GM12873 (cell line): ENCODE measurements at regions not wholly inside any gene's neighbourhood (a gene's known extent, or its start where the extent isn't known, plus 50 kb on each side); places are given as distances from the start of the nearest gene placed in this dataset.

Experiments
- TF ChIP-seq, protein P1 (sequence below): IDR thresholded peaks from 2 replicates; pipeline ENCODE4 v1.5.1; 2012; ENCODE audit warnings: low read depth, mild to moderate bottlenecking, moderate library complexity, low read length, control low read depth; ENCODE audit not compliant: insufficient read depth; ENCODE audit errors: missing control alignments

DNA sequence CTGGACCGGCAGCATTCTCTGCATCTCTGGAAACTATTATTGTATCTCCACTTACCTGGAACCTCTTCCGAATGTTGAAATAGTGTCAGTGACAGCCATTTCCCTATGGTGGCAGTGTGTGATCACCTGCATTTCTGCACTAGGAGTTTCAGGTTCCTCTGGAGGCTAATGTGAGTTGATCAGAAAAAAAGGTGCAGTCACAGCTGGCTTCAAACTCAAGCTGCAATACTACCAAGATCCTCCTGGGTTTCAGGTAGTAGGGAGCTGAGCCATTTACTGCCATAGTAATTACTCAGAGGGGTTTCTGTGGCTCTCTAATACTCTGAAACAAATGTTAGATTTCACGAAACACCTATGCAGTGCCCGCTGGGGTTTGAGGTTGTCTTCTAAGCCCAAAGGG, 183.5 kb upstream of the OSR1 start:
- TF ChIP-seq, protein P1, sequence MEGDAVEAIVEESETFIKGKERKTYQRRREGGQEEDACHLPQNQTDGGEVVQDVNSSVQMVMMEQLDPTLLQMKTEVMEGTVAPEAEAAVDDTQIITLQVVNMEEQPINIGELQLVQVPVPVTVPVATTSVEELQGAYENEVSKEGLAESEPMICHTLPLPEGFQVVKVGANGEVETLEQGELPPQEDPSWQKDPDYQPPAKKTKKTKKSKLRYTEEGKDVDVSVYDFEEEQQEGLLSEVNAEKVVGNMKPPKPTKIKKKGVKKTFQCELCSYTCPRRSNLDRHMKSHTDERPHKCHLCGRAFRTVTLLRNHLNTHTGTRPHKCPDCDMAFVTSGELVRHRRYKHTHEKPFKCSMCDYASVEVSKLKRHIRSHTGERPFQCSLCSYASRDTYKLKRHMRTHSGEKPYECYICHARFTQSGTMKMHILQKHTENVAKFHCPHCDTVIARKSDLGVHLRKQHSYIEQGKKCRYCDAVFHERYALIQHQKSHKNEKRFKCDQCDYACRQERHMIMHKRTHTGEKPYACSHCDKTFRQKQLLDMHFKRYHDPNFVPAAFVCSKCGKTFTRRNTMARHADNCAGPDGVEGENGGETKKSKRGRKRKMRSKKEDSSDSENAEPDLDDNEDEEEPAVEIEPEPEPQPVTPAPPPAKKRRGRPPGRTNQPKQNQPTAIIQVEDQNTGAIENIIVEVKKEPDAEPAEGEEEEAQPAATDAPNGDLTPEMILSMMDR: no peak

DNA sequence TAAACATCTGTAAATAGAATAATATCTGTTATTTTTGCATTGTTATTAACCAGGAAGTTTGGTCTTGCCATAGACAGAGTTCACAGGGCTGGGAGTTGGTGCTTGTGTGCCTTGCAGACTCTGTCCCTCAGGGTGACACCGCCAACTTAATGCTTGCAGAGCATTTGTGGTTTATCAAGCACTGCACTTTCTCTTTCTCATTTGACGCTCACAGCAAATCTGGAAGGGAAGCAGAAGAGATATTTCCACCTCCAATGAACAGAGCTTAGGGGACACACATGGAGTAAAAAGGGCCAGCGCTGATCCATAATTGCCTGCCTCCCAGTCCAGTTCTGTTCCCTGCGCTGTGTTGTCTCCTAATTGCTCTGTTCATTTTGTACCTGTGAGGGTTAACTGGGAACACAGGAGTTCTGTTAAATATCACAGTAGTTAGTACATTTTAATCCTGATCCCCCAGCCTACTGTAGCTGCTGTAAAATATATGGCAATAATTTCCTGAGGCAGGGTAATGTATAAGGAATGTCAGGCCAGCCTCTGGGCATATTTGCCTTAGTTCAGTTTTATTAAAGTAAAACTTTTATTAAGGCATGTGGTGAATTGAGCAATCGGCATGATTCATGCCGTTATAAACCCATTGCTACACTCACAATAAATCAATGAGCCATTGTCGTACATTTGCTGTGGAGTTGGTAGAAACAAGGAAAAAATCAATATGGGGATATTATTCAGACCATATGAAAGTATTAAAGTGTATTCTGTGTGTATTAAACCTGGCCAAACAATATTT, 182.5 kb upstream of the OSR1 start:
- TF ChIP-seq, protein P1: no peak

DNA sequence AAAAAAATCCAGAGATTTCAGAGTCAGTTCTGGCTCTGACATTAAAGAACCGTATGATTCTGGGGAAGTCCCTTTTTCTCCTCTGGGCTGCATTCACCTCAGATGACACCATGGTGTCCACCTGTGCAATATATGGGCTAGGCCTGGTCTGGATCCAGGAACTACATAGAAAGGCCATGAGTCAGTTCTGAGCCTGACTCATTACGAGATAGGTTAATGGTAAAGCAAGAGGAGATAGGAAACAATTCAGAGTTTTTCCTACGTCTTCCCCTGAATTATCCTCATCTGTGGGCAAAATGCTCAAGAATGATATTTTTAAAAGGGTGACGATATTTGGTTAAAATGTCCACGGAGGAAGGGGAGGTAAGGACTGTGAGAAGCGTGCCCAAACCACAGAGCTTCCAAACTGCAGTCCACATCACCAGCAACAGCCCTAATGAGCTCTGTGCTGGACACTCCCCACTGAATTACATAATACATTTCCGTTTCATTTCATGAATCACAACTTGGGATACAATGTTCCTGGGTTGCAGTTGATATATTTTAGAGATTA, 180.1 kb upstream of the OSR1 start:
- TF ChIP-seq, protein P1: no peak

DNA sequence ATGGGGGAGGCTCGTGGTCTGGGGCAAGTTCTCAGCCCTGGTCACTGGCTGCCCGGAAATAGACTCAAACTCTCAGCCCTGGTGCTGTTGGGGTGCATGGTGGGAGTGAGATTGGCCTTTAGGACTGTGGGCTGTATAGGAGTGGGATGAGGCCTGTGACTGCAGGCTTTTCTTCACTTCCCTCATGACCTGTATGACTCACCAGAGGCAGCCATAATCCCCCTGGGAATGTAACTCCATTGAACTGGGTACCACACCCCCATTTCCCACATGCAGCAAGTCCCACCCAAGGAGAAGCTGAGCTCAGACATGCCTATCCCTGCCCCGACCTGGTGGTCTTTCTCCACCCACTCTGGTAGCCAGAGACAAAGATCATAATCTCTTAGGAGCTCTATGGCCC, 177.7 kb upstream of the OSR1 start:
- TF ChIP-seq, protein P1: no peak

DNA sequence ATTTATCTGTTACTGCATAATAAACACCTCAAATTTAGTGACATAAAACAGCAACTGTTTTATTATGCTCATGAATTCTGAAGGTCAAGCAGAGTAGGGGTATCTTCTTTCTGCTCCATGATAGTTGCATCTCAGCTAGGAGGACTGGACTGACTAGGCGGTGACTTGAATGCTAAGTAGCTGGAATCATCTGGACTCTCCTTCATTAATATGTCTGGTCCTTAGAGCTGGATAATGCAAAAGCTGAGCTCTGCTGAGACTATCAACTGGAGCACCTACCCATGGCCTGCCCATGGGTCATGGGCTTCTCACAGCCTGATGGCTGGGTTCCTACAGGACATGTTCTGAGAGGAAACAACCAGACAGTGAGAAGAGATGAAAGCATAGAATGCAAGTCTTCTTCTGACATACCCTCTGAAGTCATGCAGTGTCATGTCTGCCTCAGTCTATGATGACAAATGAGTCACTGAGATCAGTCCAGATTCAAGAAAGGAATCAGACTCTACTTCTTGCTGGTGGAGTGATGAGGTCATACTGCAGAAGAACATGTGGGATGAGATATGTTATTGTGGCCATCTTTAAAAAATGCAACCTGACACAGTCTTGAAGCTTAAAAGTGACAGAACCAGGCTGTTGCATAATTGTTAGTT, 174.2 kb upstream of the OSR1 start:
- TF ChIP-seq, protein P1: no peak

DNA sequence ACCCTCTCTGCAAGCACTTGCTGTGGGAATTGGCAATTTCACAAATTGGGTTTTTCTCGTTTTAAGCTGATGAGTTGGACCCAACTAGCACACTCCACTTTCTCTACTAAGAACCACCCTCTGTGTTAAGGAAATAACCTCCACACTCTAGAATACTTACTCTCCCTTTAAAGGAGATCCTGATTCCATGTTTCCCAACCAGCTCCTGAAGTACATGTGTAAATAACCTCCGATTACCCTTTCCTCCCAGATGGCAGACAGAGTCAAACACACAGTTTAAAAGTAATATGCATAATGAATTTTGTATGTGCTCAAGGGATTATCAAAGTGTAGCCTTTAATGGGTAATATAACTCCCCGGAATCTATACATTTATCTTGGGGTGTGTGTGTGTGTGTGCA, 171.3 kb upstream of the OSR1 start:
- TF ChIP-seq, protein P1: no peak

DNA sequence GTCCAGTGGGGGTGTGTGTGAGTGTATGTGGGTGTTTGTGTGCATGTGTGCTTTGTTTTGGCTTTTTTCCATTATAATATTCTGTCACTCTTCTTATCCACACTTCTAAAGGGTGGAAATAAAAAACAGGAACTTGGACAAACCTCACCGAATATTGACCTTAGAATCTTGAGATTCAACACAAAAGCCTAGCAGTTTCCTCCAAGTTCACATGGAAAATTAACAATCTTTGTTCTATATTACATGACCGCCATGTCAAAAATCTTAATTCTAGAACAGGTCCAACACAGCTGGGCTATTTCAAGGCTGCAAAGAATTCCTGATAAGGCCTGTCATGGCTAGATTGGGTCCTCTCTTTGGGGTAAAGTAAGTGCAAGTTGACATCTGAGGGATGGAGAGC, 169.3 kb upstream of the OSR1 start:
- TF ChIP-seq, protein P1: no peak
